Panc1 (cell line): ENCODE measurements at regions not wholly inside any gene's neighbourhood (a gene's known extent, or its start where the extent isn't known, plus 50 kb on each side); places are given as distances from the start of the nearest gene placed in this dataset.

Source experiments
- ATAC-seq: fragments of 200-7000 bp; cut with Tn5 transposase; 2 replicates; pipeline ENCODE4 v1.9.1; 2020; ENCODE audit warnings: mild to moderate bottlenecking, moderate library complexity
- BruUV-seq: library from RNA; stranded (reverse); fragments of 400-500 nt; replicated peaks from 2 replicates; lab custom pipeline; 2021; lab: Mats Ljungman, UMichigan
- CTCF ChIA-PET: fragments of 300-600 bp; sonication (Branson Sonifier 250); formaldehyde crosslinking; loops from one replicate; lab custom pipeline; 2022; ENCODE audit warnings: antibody characterized with exemption; lab: Charles Lee
- POLR2A ChIA-PET: fragments of 300-600 bp; sonication (Branson Sonifier 250); formaldehyde crosslinking; loops from one replicate; lab custom pipeline; 2022; ENCODE audit warnings: antibody characterized with exemption; lab: Charles Lee
- DNase-seq: peaks from one replicate; pipeline ENCODE4 v3.0.0-alpha.2; 2010; ENCODE audit warnings: low read depth, low spot score
- H3K27ac ChIP-seq: 2 replicates; pipeline ENCODE4 v1.5.1; 2011; ENCODE audit warnings: mild to moderate bottlenecking, low read length, inconsistent platforms
- H3K27me3 ChIP-seq: fragments of 200-500 bp; sonication (Bioruptor generic); 2 replicates; pipeline ENCODE4 v1.6.0; 2014; ENCODE audit warnings: low read length, inconsistent platforms; ENCODE audit not compliant: control insufficient read depth, insufficient read depth
- H3K36me3 ChIP-seq: fragments of 200-500 bp; sonication (Bioruptor generic); 2 replicates; pipeline ENCODE4 v1.5.1; 2014; ENCODE audit warnings: inconsistent platforms, mild to moderate bottlenecking, low read length, moderate library complexity; ENCODE audit not compliant: control insufficient read depth, insufficient read depth
- H3K4me1 ChIP-seq: 2 replicates; pipeline ENCODE4 v1.5.1; 2011; ENCODE audit warnings: inconsistent platforms, mild to moderate bottlenecking, low read length, moderate library complexity; ENCODE audit not compliant: control insufficient read depth, insufficient read depth
- H3K4me3 ChIP-seq, 2 experiments: 2 replicates each; pipeline ENCODE4 v1.5.1; 2011 to 2012; ENCODE audit warnings: low read depth in 2 of 2, low read length in 2 of 2, mild to moderate bottlenecking in 2 of 2, inconsistent platforms in 1 of 2, moderate library complexity in 1 of 2
- H3K9me3 ChIP-seq: fragments of 200-500 bp; sonication (Bioruptor generic); 2 replicates; pipeline ENCODE4 v1.5.1; 2014; ENCODE audit warnings: low read depth, mild to moderate bottlenecking, inconsistent platforms, low read length, moderate library complexity; ENCODE audit not compliant: control insufficient read depth, insufficient read depth
- POLR2AphosphoS5 ChIP-seq: IDR thresholded peaks from 2 replicates; pipeline ENCODE4 v1.6.1; 2012; ENCODE audit warnings: mild to moderate bottlenecking, low read depth, low read length, moderate library complexity
- REST ChIP-seq, 2 experiments: IDR thresholded peaks; 2 replicates each; pipeline ENCODE4 v1.6.1; 2011 to 2012; ENCODE audit warnings: low read depth in 2 of 2, control low read depth in 1 of 2, low read length in 1 of 2, mild to moderate bottlenecking in 1 of 2, moderate library complexity in 1 of 2; ENCODE audit not compliant: insufficient read depth in 1 of 2
- SIN3A ChIP-seq: IDR thresholded peaks from 2 replicates; pipeline ENCODE4 v1.6.1; 2012; ENCODE audit warnings: low read depth, mild to moderate bottlenecking, low read length, moderate library complexity, borderline replicate concordance; ENCODE audit not compliant: insufficient read depth
- TCF7L2 ChIP-seq: IDR thresholded peaks from 2 replicates; pipeline ENCODE4 v1.6.1; 2011; ENCODE audit warnings: mild to moderate bottlenecking, low read depth, low read length, inconsistent platforms
- in situ Hi-C: cut with HindIII; loops from 2 replicates; pipeline ENCODE4 v1.10.0; 2016; ENCODE audit warnings: low sequenced_read_pairs, low pct_unique_long_range_greater_than_20kb
- intact Hi-C: fragments of 100-400 bp; cut with micrococcal nuclease; formaldehyde crosslinking; loops from one replicate; pipeline ENCODE4 v1.10.0; 2022; ENCODE audit not compliant: unreplicated experiment
- TF ChIP-seq, protein P1 (sequence below): fragments of 450-650 bp; IDR thresholded peaks from 2 replicates; pipeline ENCODE4 v1.5.1; 2017; ENCODE audit warnings: mild to moderate bottlenecking

DNA sequence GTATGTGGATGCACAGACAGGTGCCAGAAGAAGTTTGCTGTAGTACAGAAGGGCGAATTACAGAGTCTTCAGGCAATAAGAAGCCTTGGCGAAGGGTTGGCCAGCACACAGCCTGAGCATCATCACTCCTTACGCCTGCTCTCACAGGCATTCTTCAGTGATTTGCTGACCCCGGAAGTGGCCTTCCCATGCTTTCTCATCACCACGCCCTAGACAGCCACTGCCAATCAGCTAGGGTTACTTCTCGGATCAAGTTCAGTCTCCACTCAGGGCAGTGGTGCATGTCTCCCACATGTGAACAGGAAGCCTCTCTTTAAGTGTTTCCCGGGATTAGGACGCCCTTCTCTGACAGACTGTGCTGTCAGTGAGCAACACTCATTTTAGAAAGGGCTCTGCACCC is 81.8 kb downstream of the C1QL2 start:
- in situ Hi-C loops = no loop called here
- ChIA-PET POLR2A (no interaction called here), CTCF (interaction anchor here (0.6 kb wide), 1 partner anchor 273 kb away, joined by 5 read pairs; no protein-coding TSS in a partner anchor)
- intact Hi-C loops = no loop called here
- no peaks in the 10 kb centered on the region for H3K9me3 ChIP-seq
- H3K27ac ChIP-seq = no peak overlapping the region
- no TSS peak for BruUV-seq
- no peak for TF ChIP-seq REST (IDR thresholded peaks at IDR 0.05; ENCODE audit: insufficient read depth in 1 of 2, low read depth in 2 of 2, low read length in 1 of 2)
- TF ChIP-seq, protein P1, sequence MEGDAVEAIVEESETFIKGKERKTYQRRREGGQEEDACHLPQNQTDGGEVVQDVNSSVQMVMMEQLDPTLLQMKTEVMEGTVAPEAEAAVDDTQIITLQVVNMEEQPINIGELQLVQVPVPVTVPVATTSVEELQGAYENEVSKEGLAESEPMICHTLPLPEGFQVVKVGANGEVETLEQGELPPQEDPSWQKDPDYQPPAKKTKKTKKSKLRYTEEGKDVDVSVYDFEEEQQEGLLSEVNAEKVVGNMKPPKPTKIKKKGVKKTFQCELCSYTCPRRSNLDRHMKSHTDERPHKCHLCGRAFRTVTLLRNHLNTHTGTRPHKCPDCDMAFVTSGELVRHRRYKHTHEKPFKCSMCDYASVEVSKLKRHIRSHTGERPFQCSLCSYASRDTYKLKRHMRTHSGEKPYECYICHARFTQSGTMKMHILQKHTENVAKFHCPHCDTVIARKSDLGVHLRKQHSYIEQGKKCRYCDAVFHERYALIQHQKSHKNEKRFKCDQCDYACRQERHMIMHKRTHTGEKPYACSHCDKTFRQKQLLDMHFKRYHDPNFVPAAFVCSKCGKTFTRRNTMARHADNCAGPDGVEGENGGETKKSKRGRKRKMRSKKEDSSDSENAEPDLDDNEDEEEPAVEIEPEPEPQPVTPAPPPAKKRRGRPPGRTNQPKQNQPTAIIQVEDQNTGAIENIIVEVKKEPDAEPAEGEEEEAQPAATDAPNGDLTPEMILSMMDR = no peak
- TF ChIP-seq TCF7L2 = no peak
- TF ChIP-seq SIN3A = no peak
- TF ChIP-seq POLR2AphosphoS5 = no peak
- no peaks in the 10 kb centered on the region for H3K36me3 ChIP-seq
- DNase-seq (no peak), ATAC-seq (no peak)
- H3K27me3 ChIP-seq = peaks cover 10% of the 10 kb centered on the region
- H3K4me3 ChIP-seq = no peak overlapping the region
- no peaks in the 10 kb centered on the region for H3K4me1 ChIP-seq

- ATAC-seq (no peak), DNase-seq (no peak)
- Histone ChIP-seq H3K27ac (no peak overlapping the region), H3K9me3 (no peaks in the 10 kb centered on the region), H3K4me1 (no peaks in the 10 kb centered on the region), H3K36me3 (no peaks in the 10 kb centered on the region), H3K4me3 (no peak overlapping the region), H3K27me3 (peaks cover 25% of the 10 kb centered on the region)
- in situ Hi-C loops = no loop called here
- BruUV-seq = no TSS peak
- no peak for TF ChIP-seq SIN3A
- no peak for TF ChIP-seq TCF7L2
- TF ChIP-seq REST (IDR thresholded peaks at IDR 0.05; ENCODE audit: insufficient read depth in 1 of 2, low read depth in 2 of 2, low read length in 1 of 2) = no peak
- POLR2A ChIA-PET = no interaction called here
- intact Hi-C loops = no loop called here
- CTCF ChIA-PET = no interaction called here
Measured at GRCh38 chr2:119073213-119073612, 85.3 kb downstream of the C1QL2 start.
